ENCODE measurements at regions not wholly inside any gene's neighbourhood (a gene's known extent, or its start where the extent isn't known, plus 50 kb on each side); places are given as distances from the start of the nearest gene placed in this dataset.

DNA sequence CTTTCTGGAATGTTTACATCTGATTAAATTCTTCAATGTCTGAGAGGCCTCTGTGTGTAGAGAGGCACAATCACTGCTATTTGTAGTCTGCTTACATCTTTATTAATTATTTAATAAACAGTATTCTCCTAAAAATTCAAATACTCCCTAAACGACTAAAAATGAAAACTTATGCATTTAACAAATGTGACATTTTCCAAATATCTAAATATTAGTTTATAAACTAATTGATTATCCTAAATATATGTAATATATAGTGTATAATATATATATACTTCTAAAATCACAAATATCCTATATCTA is 57.7 kb upstream of the ZBED3 start:
- H3K9ac ChIP-seq (ENCODE audit: low read depth, low read length) = no peak overlapping the region
- no peak overlapping the region for H3K27ac ChIP-seq (ENCODE audit: low read length)
- H3K4me3 ChIP-seq (ENCODE audit: low read depth in 1 of 2, low read length in 2 of 2) = no peak overlapping the region
- H3K9me3 ChIP-seq (ENCODE audit: insufficient read depth, low read length, severe bottlenecking) = no peaks in the 10 kb centered on the region
- no peaks in the 10 kb centered on the region for H3K27me3 ChIP-seq (ENCODE audit: insufficient read depth, low read length, poor library complexity)
- no peaks in the 10 kb centered on the region for H3K4me1 ChIP-seq (ENCODE audit: insufficient read depth, low read length)
- H3K79me2 ChIP-seq (ENCODE audit: insufficient read depth, low read length) = no peaks in the 10 kb centered on the region
- no peak overlapping the region for H3K4me2 ChIP-seq (ENCODE audit: insufficient read depth, low read length)
- no peak for DNase-seq
- H4K20me1 ChIP-seq (ENCODE audit: insufficient read depth, low read length) = no peaks in the 10 kb centered on the region
- no peak for ATAC-seq (ENCODE audit: insufficient read depth, low read depth)
- no peak overlapping the region for H2AFZ ChIP-seq (ENCODE audit: low read depth, low read length)
- H3K36me3 ChIP-seq (ENCODE audit: insufficient read depth, low read length) = no peaks in the 10 kb centered on the region
- TF ChIP-seq EZH2 (IDR thresholded peaks at IDR 0.05; ENCODE audit: borderline replicate concordance, low read depth, low read length, severe bottlenecking) = no peak
- TF ChIP-seq, protein P1, sequence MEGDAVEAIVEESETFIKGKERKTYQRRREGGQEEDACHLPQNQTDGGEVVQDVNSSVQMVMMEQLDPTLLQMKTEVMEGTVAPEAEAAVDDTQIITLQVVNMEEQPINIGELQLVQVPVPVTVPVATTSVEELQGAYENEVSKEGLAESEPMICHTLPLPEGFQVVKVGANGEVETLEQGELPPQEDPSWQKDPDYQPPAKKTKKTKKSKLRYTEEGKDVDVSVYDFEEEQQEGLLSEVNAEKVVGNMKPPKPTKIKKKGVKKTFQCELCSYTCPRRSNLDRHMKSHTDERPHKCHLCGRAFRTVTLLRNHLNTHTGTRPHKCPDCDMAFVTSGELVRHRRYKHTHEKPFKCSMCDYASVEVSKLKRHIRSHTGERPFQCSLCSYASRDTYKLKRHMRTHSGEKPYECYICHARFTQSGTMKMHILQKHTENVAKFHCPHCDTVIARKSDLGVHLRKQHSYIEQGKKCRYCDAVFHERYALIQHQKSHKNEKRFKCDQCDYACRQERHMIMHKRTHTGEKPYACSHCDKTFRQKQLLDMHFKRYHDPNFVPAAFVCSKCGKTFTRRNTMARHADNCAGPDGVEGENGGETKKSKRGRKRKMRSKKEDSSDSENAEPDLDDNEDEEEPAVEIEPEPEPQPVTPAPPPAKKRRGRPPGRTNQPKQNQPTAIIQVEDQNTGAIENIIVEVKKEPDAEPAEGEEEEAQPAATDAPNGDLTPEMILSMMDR (IDR thresholded peaks at IDR 0.05; ENCODE audit: borderline replicate concordance, extremely low read depth, low read length, poor library complexity, severe bottlenecking) = no peak

DNA sequence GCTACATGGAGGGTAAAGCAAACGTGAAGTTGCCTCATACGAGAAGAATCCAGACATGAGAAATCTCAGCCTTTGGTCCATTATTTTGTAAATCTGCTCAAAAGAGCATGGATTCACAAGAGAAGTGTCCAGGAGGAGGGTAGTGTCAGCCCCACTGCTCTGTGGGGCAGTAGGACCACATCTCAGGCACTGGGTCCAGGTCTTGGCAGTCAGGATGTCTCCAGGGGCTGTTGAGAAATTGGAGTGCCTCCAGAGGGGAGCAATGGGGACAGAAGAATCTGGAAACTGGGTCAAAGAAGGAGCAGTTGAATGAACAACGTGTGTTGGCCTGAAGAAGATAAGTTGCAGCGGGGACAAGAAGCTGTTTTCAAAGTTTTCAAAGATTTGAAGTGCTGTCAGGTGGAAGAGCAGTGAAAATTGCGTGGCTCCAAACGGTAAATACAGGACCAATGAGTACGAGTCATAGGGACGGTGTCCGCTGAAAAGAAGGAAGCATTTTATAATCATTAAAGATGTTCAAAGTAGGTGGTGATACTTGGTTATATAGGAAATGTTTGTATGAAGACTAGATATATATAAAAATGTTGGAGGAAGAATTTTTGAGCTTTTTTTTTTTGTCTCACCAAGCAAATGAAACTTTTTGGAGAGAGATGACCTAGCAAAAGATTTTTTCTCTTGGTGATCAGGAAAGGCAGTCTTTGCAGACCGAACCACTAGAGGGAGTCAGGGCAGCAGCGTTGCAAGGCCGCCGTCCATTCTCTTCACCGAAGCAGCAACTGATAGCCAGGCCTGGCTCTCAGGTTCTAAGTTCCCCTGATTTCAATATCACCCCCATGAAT is 57.1 kb upstream of the ZBED3 start:
- Histone ChIP-seq H3K4me2 (ENCODE audit: insufficient read depth, low read length) (no peak overlapping the region), H3K36me3 (ENCODE audit: insufficient read depth, low read length) (no peaks in the 10 kb centered on the region), H3K79me2 (ENCODE audit: insufficient read depth, low read length) (no peaks in the 10 kb centered on the region), H4K20me1 (ENCODE audit: insufficient read depth, low read length) (no peaks in the 10 kb centered on the region), H3K27me3 (ENCODE audit: insufficient read depth, low read length, poor library complexity) (no peaks in the 10 kb centered on the region), H2AFZ (ENCODE audit: low read depth, low read length) (no peak overlapping the region), H3K4me3 (ENCODE audit: low read depth in 1 of 2, low read length in 2 of 2) (no peak overlapping the region), H3K9ac (ENCODE audit: low read depth, low read length) (no peak overlapping the region), H3K27ac (ENCODE audit: low read length) (no peak overlapping the region), H3K9me3 (ENCODE audit: insufficient read depth, low read length, severe bottlenecking) (no peaks in the 10 kb centered on the region), H3K4me1 (ENCODE audit: insufficient read depth, low read length) (no peaks in the 10 kb centered on the region)
- ATAC-seq (ENCODE audit: insufficient read depth, low read depth) (no peak), DNase-seq (peak; percentile 6)
- no peak for TF ChIP-seq EZH2 (IDR thresholded peaks at IDR 0.05; ENCODE audit: borderline replicate concordance, low read depth, low read length, severe bottlenecking)
- TF ChIP-seq, protein P1 (IDR thresholded peaks at IDR 0.05; ENCODE audit: borderline replicate concordance, extremely low read depth, low read length, poor library complexity, severe bottlenecking) = peak; percentile 47

DNA sequence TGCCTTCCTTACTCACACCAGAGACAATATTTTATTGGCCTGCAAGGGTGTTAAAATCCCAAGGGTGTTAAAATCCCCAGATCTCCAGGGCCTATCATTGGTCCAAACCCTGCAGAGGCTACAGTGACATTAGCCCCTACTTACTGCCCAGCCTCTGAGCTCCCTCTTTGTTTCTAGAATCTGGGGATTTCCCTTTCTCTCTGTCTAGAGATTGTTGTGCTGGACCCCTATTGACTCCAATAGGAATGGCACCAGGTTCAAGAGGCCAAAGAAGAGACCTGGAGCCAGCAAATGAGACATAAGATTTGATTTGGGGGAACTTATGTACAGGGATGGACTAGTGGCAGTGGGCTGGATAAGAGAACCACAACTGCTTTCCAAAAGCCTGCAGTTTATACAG is 53.3 kb upstream of the ZBED3 start:
- H4K20me1 ChIP-seq (ENCODE audit: insufficient read depth, low read length) = no peaks in the 10 kb centered on the region
- no peak overlapping the region for H3K4me3 ChIP-seq (ENCODE audit: low read depth in 1 of 2, low read length in 2 of 2)
- ATAC-seq (ENCODE audit: insufficient read depth, low read depth) (no peak), DNase-seq (no peak)
- no peaks in the 10 kb centered on the region for H3K79me2 ChIP-seq (ENCODE audit: insufficient read depth, low read length)
- no peaks in the 10 kb centered on the region for H3K36me3 ChIP-seq (ENCODE audit: insufficient read depth, low read length)
- TF ChIP-seq, protein P1 (IDR thresholded peaks at IDR 0.05; ENCODE audit: borderline replicate concordance, extremely low read depth, low read length, poor library complexity, severe bottlenecking) = no peak
- TF ChIP-seq EZH2 (IDR thresholded peaks at IDR 0.05; ENCODE audit: borderline replicate concordance, low read depth, low read length, severe bottlenecking) = no peak
- H3K27me3 ChIP-seq (ENCODE audit: insufficient read depth, low read length, poor library complexity) = no peaks in the 10 kb centered on the region
- no peak overlapping the region for H3K4me2 ChIP-seq (ENCODE audit: insufficient read depth, low read length)
- no peaks in the 10 kb centered on the region for H3K4me1 ChIP-seq (ENCODE audit: insufficient read depth, low read length)
- no peak overlapping the region for H3K27ac ChIP-seq (ENCODE audit: low read length)
- no peaks in the 10 kb centered on the region for H3K9me3 ChIP-seq (ENCODE audit: insufficient read depth, low read length, severe bottlenecking)
- H3K9ac ChIP-seq (ENCODE audit: low read depth, low read length) = no peak overlapping the region
- no peak overlapping the region for H2AFZ ChIP-seq (ENCODE audit: low read depth, low read length)
